Peyer's patch (tissue), 4 donors: ENCODE measurements at regions not wholly inside any gene's neighbourhood (a gene's known extent, or its start where the extent isn't known, plus 50 kb on each side); places are given as distances from the start of the nearest gene placed in this dataset.

Experiments used
- CTCF ChIP-seq, 6 experiments: fragments of 450-650 bp in 4 of 6; fragments of 200-600 bp in 2 of 6; sonication (generic) in 1 of 6; IDR thresholded peaks; one replicate each; pipeline ENCODE4 v1.5.1; 2017 to 2019; ENCODE audit warnings: antibody characterized with exemption in 6 of 6, mild to moderate bottlenecking in 3 of 6, moderate library complexity in 1 of 6
- POLR2A ChIP-seq, 2 donors: fragments of 450-650 bp; IDR thresholded peaks; one replicate each; pipeline ENCODE4 v1.5.1; 2017; ENCODE audit warnings: antibody characterized with exemption in 2 of 2, mild to moderate bottlenecking in 2 of 2, moderate library complexity in 2 of 2

DNA sequence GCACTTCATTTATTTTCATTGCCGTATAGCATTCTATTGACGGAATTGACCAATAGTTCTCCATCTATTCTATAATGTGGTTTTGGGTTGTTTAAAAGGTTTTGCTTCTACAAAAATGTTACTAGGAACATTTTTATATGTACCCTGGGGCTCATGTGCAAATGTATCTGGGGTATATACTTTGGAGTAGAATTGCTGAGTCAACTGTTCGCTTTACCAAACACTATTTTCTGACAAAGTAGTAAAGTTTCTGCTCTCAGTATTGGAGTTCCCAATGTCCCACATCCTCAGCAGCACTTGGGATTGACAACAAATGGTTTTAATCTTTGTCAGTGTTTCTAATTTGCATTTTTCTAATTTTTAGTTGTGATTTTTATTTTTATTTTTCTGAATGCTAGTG, 602.6 kb downstream of the MCTP2 start:
- TF ChIP-seq CTCF (IDR thresholded peaks at IDR 0.05) (no peak), POLR2A (IDR thresholded peaks at IDR 0.05) (no peak)
